GM23338 (cell line): ENCODE measurements at regions not wholly inside any gene's neighbourhood (a gene's known extent, or its start where the extent isn't known, plus 50 kb on each side); places are given as distances from the start of the nearest gene placed in this dataset.

Experiments used
- ATAC-seq: fragments of 200-7000 bp; cut with Tn5 transposase; 3 replicates; pipeline ENCODE4 v1.9.1; 2020
- DNase-seq: peaks from one replicate; pipeline ENCODE4 v3.0.0-alpha.2; 2015; ENCODE audit warnings: low spot score
- H2AFZ ChIP-seq: fragments of 200-600 bp; sonication (generic); 2 replicates; pipeline ENCODE4 v1.8.0; 2016; ENCODE audit warnings: antibody characterized with exemption, mild to moderate bottlenecking, moderate library complexity
- H3F3A ChIP-seq: fragments of 200-600 bp; sonication (generic); replicated peaks from 2 replicates; pipeline ENCODE4 v1.8.0; 2017; ENCODE audit warnings: antibody characterized with exemption, mixed run types, low read depth
- H3K27ac ChIP-seq: fragments of 200-600 bp; sonication (generic); 2 replicates; pipeline ENCODE4 v1.6.1; 2016; ENCODE audit warnings: low read depth
- H3K27me3 ChIP-seq: fragments of 200-600 bp; sonication (generic); 2 replicates; pipeline ENCODE4 v1.8.0; 2016; ENCODE audit warnings: mild to moderate bottlenecking, mixed run types, moderate library complexity; ENCODE audit not compliant: insufficient read depth
- H3K36me3 ChIP-seq: fragments of 200-600 bp; sonication (generic); 2 replicates; pipeline ENCODE4 v1.8.0; 2016; ENCODE audit warnings: mild to moderate bottlenecking; ENCODE audit not compliant: insufficient read depth
- H3K4me1 ChIP-seq: fragments of 200-600 bp; sonication (generic); 2 replicates; pipeline ENCODE4 v1.8.0; 2016; ENCODE audit warnings: mild to moderate bottlenecking, moderate library complexity; ENCODE audit not compliant: insufficient read depth
- H3K4me2 ChIP-seq: fragments of 200-600 bp; sonication (generic); 2 replicates; pipeline ENCODE4 v1.7.1; 2017; ENCODE audit warnings: mixed run types
- H3K4me3 ChIP-seq: fragments of 200-600 bp; sonication (generic); 2 replicates; pipeline ENCODE4 v1.6.1; 2016; ENCODE audit warnings: mixed run types
- H3K79me2 ChIP-seq: fragments of 200-600 bp; sonication (generic); replicated peaks from 2 replicates; pipeline ENCODE4 v1.8.0; 2017; ENCODE audit warnings: mild to moderate bottlenecking; ENCODE audit not compliant: insufficient read depth
- H3K9me2 ChIP-seq: fragments of 200-600 bp; sonication (generic); 2 replicates; pipeline ENCODE4 v1.8.0; 2017; ENCODE audit not compliant: insufficient read depth
- H4K20me1 ChIP-seq: fragments of 200-600 bp; sonication (generic); replicated peaks from 2 replicates; pipeline ENCODE4 v1.8.0; 2017; ENCODE audit warnings: mild to moderate bottlenecking; ENCODE audit not compliant: insufficient read depth
- H3K27ac Mint-ChIP-seq: 2 replicates; pipeline ENCODE4 v1.8.0; 2020; ENCODE audit warnings: inconsistent platforms, mild to moderate bottlenecking, moderate library complexity, mixed read lengths
- H3K27me3 Mint-ChIP-seq: 3 replicates; pipeline ENCODE4 v1.8.0; 2022; ENCODE audit warnings: low read depth, mild to moderate bottlenecking, moderate library complexity, mixed read lengths, inconsistent platforms; ENCODE audit not compliant: insufficient read depth, poor library complexity
- H3K36me3 Mint-ChIP-seq: 3 replicates; pipeline ENCODE4 v1.8.0; 2021; ENCODE audit warnings: low read depth, mild to moderate bottlenecking, inconsistent platforms, moderate library complexity, mixed read lengths
- H3K4me1 Mint-ChIP-seq: 3 replicates; pipeline ENCODE4 v1.8.0; 2020; ENCODE audit warnings: mild to moderate bottlenecking, inconsistent platforms, mixed read lengths
- H3K4me3 Mint-ChIP-seq: 3 replicates; pipeline ENCODE4 v1.8.0; 2021; ENCODE audit warnings: moderate library complexity, mild to moderate bottlenecking, inconsistent platforms, mixed read lengths
- H3K9me3 Mint-ChIP-seq: 3 replicates; pipeline ENCODE4 v1.8.0; 2020; ENCODE audit warnings: moderate library complexity, mild to moderate bottlenecking, inconsistent platforms, mixed read lengths
- CREB1 ChIP-seq: fragments of 250-450 bp; sonication (Bioruptor Pico); IDR thresholded peaks from 2 replicates; pipeline ENCODE4 v1.5.0; 2020; ENCODE audit warnings: low read depth, mild to moderate bottlenecking, moderate library complexity
- EZH2phosphoT487 ChIP-seq: fragments of 200-600 bp; sonication (generic); IDR thresholded peaks from one replicate; pipeline ENCODE4 v1.8.1; 2018; ENCODE audit warnings: antibody characterized with exemption; ENCODE audit not compliant: unreplicated experiment
- NANOG ChIP-seq: IDR thresholded peaks from 2 replicates; pipeline ENCODE4 v1.6.1; 2016; ENCODE audit warnings: antibody characterized with exemption, borderline replicate concordance
- STAT1 ChIP-seq: IDR thresholded peaks from one replicate; pipeline ENCODE4 v1.6.1; 2016; ENCODE audit warnings: antibody characterized with exemption; ENCODE audit not compliant: unreplicated experiment
- TF ChIP-seq, protein P1 (sequence below): fragments of 250-450 bp; sonication (Bioruptor Pico); IDR thresholded peaks from 2 replicates; pipeline ENCODE4 v1.5.0; 2020; ENCODE audit warnings: mild to moderate bottlenecking, moderate library complexity
- TF ChIP-seq, protein P2 (sequence below): IDR thresholded peaks from one replicate; pipeline ENCODE4 v1.6.1; 2018; ENCODE audit warnings: antibody characterized with exemption; ENCODE audit not compliant: unreplicated experiment

DNA sequence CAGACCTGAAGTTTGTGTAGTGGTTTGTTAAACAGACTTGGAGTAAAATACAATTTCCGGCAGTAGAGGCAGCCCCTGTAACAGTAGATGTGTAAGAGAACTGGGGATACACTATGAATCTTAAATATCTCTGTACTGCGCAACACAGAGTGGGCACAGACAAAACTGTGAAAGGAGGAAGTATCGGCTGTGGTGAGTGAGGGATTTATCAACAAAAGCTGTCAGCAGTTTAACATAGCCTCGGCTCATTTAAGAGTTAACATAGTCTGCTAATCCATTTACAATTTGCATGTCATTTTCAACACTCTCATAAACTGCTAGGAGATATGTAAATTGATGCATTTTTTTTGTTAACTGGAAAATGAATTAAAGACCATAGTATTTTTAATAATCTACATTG, 225.2 kb downstream of the ZWINT start (continued):
- TF ChIP-seq, protein P1, sequence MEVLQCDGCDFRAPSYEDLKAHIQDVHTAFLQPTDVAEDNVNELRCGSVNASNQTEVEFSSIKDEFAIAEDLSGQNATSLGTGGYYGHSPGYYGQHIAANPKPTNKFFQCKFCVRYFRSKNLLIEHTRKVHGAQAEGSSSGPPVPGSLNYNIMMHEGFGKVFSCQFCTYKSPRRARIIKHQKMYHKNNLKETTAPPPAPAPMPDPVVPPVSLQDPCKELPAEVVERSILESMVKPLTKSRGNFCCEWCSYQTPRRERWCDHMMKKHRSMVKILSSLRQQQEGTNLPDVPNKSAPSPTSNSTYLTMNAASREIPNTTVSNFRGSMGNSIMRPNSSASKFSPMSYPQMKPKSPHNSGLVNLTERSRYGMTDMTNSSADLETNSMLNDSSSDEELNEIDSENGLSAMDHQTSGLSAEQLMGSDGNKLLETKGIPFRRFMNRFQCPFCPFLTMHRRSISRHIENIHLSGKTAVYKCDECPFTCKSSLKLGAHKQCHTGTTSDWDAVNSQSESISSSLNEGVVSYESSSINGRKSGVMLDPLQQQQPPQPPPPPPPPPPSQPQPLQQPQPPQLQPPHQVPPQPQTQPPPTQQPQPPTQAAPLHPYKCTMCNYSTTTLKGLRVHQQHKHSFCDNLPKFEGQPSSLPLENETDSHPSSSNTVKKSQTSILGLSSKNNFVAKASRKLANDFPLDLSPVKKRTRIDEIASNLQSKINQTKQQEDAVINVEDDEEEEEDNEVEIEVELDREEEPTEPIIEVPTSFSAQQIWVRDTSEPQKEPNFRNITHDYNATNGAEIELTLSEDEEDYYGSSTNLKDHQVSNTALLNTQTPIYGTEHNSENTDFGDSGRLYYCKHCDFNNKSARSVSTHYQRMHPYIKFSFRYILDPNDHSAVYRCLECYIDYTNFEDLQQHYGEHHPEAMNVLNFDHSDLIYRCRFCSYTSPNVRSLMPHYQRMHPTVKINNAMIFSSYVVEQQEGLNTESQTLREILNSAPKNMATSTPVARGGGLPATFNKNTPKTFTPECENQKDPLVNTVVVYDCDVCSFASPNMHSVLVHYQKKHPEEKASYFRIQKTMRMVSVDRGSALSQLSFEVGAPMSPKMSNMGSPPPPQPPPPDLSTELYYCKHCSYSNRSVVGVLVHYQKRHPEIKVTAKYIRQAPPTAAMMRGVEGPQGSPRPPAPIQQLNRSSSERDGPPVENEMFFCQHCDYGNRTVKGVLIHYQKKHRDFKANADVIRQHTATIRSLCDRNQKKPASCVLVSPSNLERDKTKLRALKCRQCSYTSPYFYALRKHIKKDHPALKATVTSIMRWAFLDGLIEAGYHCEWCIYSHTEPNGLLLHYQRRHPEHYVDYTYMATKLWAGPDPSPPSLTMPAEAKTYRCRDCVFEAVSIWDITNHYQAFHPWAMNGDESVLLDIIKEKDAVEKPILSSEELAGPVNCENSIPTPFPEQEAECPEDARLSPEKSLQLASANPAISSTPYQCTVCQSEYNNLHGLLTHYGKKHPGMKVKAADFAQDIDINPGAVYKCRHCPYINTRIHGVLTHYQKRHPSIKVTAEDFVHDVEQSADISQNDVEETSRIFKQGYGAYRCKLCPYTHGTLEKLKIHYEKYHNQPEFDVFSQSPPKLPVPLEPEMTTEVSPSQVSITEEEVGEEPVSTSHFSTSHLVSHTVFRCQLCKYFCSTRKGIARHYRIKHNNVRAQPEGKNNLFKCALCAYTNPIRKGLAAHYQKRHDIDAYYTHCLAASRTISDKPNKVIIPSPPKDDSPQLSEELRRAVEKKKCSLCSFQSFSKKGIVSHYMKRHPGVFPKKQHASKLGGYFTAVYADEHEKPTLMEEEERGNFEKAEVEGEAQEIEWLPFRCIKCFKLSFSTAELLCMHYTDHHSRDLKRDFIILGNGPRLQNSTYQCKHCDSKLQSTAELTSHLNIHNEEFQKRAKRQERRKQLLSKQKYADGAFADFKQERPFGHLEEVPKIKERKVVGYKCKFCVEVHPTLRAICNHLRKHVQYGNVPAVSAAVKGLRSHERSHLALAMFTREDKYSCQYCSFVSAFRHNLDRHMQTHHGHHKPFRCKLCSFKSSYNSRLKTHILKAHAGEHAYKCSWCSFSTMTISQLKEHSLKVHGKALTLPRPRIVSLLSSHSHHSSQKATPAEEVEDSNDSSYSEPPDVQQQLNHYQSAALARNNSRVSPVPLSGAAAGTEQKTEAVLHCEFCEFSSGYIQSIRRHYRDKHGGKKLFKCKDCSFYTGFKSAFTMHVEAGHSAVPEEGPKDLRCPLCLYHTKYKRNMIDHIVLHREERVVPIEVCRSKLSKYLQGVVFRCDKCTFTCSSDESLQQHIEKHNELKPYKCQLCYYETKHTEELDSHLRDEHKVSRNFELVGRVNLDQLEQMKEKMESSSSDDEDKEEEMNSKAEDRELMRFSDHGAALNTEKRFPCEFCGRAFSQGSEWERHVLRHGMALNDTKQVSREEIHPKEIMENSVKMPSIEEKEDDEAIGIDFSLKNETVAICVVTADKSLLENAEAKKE (CRISPR knock-in tag), result no peak
- TF ChIP-seq, protein P2, sequence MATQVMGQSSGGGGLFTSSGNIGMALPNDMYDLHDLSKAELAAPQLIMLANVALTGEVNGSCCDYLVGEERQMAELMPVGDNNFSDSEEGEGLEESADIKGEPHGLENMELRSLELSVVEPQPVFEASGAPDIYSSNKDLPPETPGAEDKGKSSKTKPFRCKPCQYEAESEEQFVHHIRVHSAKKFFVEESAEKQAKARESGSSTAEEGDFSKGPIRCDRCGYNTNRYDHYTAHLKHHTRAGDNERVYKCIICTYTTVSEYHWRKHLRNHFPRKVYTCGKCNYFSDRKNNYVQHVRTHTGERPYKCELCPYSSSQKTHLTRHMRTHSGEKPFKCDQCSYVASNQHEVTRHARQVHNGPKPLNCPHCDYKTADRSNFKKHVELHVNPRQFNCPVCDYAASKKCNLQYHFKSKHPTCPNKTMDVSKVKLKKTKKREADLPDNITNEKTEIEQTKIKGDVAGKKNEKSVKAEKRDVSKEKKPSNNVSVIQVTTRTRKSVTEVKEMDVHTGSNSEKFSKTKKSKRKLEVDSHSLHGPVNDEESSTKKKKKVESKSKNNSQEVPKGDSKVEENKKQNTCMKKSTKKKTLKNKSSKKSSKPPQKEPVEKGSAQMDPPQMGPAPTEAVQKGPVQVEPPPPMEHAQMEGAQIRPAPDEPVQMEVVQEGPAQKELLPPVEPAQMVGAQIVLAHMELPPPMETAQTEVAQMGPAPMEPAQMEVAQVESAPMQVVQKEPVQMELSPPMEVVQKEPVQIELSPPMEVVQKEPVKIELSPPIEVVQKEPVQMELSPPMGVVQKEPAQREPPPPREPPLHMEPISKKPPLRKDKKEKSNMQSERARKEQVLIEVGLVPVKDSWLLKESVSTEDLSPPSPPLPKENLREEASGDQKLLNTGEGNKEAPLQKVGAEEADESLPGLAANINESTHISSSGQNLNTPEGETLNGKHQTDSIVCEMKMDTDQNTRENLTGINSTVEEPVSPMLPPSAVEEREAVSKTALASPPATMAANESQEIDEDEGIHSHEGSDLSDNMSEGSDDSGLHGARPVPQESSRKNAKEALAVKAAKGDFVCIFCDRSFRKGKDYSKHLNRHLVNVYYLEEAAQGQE, result no peak
- TF ChIP-seq STAT1 (no peak), NANOG (no peak)

DNA sequence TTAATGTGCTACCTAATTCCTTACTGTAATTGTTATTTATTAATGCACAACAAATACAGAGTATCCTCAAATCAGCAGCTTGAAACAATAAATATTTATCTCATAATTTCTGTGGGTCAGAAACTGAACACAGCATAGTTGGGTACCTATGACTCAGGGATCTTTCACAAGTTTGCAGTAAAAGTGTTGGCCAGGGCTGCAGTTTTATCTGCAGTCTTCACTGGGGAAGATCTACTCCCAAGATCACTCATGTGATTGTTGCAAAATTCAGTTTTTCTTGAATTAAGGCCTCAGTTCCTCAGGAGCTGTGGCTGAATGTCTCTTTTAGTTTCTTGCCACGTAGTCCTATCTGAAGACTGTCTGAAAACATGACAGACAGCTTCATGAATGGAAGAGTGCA, 237.8 kb downstream of the ZWINT start:
- Histone ChIP-seq H3F3A (no peaks in the 10 kb centered on the region), H3K9me2 (no peaks in the 10 kb centered on the region), H3K4me3 (no peak overlapping the region), H2AFZ (no peak overlapping the region), H3K79me2 (no peaks in the 10 kb centered on the region), H3K27ac (no peak overlapping the region), H3K4me1 (no peaks in the 10 kb centered on the region), H4K20me1 (no peaks in the 10 kb centered on the region), H3K27me3 (no peaks in the 10 kb centered on the region), H3K36me3 (no peaks in the 10 kb centered on the region), H3K4me2 (no peak overlapping the region)
- DNase-seq (no peak), ATAC-seq (no peak)
- Mint-ChIP-seq H3K9me3 (no peaks in the 10 kb centered on the region), H3K4me3 (no peak overlapping the region), H3K27me3 (peaks cover 4% of the 10 kb centered on the region), H3K27ac (no peak overlapping the region), H3K36me3 (no peaks in the 10 kb centered on the region), H3K4me1 (no peaks in the 10 kb centered on the region)
- TF ChIP-seq CREB1 (CRISPR knock-in tag) (no peak), EZH2phosphoT487 (no peak), NANOG (no peak), STAT1 (no peak)
- TF ChIP-seq, protein P1 (CRISPR knock-in tag), result no peak
